Gastrocnemius medialis (tissue), 4 donors: ENCODE measurements at regions not wholly inside any gene's neighbourhood (a gene's known extent, or its start where the extent isn't known, plus 50 kb on each side); places are given as distances from the start of the nearest gene placed in this dataset.
"Not testable (repeated sequence)": the region's sequence is repeated elsewhere in the genome, so short reads cannot be mapped to it uniquely, and the experiment has no call there.

Source experiments
- ATAC-seq, 2 donors: fragments of 150-250 bp; one replicate each; pipeline ENCODE4 v1.9.1; 2016
- DNase-seq, 2 donors: peaks; one replicate each; pipeline ENCODE4 v3.0.0-alpha.2; 2019
- H3K27ac ChIP-seq, 4 donors: fragments of 200-600 bp; sonication (generic); 1 replicate in 1 of 4; 2 replicates in 3 of 4; pipeline ENCODE4 v1.5.1; 2016 to 2018; ENCODE audit warnings: mild to moderate bottlenecking in 2 of 4, moderate library complexity in 1 of 4
- H3K27me3 ChIP-seq, 3 donors: fragments of 200-600 bp; sonication (generic) in 2 of 3; 1 replicate in 1 of 3; 2 replicates in 2 of 3; pipeline versions ENCODE4 v1.5.1 to v1.6.0; 2016 to 2019; ENCODE audit warnings: mild to moderate bottlenecking in 1 of 3, moderate library complexity in 1 of 3
- H3K36me3 ChIP-seq, 2 donors: fragments of 200-600 bp; sonication (generic) in 1 of 2; one replicate each; pipeline ENCODE4 v1.5.1; 2017 to 2018
- H3K4me1 ChIP-seq, 2 donors: fragments of 200-600 bp; sonication (generic) in 1 of 2; one replicate each; pipeline ENCODE4 v1.5.1; 2016 to 2017; ENCODE audit warnings: mild to moderate bottlenecking in 2 of 2
- H3K4me3 ChIP-seq, 4 donors: fragments of 200-600 bp; sonication (generic) in 3 of 4; 1 replicate in 1 of 4; 2 replicates in 3 of 4; pipeline ENCODE4 v1.5.1; 2016 to 2019; ENCODE audit warnings: mild to moderate bottlenecking in 2 of 4
- H3K9me3 ChIP-seq, 3 donors: fragments of 200-600 bp; sonication (generic) in 2 of 3; 1 replicate in 1 of 3; 2 replicates in 2 of 3; pipeline ENCODE4 v1.5.1; 2016 to 2019
- POLR2A ChIP-seq, 2 donors: fragments of 450-650 bp; IDR thresholded peaks; one replicate each; pipeline ENCODE4 v1.6.1; 2017; ENCODE audit warnings: antibody characterized with exemption in 2 of 2, mild to moderate bottlenecking in 2 of 2, moderate library complexity in 2 of 2
- in situ Hi-C, 4 donors: fragments of 200-750 bp; cut with MboI; loops; one replicate each; pipeline versions ENCODE4 v1.15.0 to v1.8.0; 2017; ENCODE audit warnings: low sequenced_read_pairs in 4 of 4
- intact Hi-C: fragments of 100-400 bp; cut with DNase I; formaldehyde crosslinking; loops from one replicate; pipeline ENCODE4 v1.15.1; 2023; ENCODE audit warnings: low total_unique reads
- TF ChIP-seq, protein P1 (sequence below), 5 experiments: fragments of 450-650 bp in 3 of 5; fragments of 200-600 bp in 2 of 5; sonication (generic) in 2 of 5; IDR thresholded peaks in 4 of 5; conservative IDR thresholded peaks in 1 of 5; 1 replicate in 4 of 5; 2 replicates in 1 of 5; pipeline ENCODE4 v1.5.1; 2016 to 2019; ENCODE audit warnings: antibody characterized with exemption in 5 of 5, mild to moderate bottlenecking in 3 of 5, moderate library complexity in 3 of 5

DNA sequence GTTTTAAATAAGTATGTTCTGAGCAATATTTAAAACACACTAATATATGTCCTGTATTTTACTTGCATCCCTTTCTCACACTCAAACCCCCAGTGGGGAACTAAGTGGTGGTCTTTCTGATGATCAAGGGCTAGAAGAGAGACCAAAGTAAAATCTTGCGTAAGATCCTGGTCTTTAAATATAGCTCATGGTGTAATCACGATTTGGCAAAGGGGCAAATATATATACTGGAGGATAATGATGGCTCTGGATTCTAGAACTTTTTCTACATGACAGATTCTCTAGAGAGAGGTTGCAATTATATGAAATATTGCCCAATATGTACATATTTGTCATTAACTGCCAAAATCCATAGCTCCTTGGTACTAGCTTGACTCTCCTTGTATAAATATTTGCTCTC, 438.3 kb downstream of the NXPH1 start:
- H3K4me1 ChIP-seq, result no peaks in the 10 kb centered on the region
- H3K9me3 ChIP-seq, result no peaks in the 10 kb centered on the region
- no peaks in the 10 kb centered on the region for H3K27me3 ChIP-seq
- in situ Hi-C loops (no loop called here), intact Hi-C loops (no loop called here)
- TF ChIP-seq, protein P1, sequence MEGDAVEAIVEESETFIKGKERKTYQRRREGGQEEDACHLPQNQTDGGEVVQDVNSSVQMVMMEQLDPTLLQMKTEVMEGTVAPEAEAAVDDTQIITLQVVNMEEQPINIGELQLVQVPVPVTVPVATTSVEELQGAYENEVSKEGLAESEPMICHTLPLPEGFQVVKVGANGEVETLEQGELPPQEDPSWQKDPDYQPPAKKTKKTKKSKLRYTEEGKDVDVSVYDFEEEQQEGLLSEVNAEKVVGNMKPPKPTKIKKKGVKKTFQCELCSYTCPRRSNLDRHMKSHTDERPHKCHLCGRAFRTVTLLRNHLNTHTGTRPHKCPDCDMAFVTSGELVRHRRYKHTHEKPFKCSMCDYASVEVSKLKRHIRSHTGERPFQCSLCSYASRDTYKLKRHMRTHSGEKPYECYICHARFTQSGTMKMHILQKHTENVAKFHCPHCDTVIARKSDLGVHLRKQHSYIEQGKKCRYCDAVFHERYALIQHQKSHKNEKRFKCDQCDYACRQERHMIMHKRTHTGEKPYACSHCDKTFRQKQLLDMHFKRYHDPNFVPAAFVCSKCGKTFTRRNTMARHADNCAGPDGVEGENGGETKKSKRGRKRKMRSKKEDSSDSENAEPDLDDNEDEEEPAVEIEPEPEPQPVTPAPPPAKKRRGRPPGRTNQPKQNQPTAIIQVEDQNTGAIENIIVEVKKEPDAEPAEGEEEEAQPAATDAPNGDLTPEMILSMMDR (IDR thresholded peaks at IDR 0.05 in 4 of 5, conservative IDR thresholded peaks at IDR 0.05 in 1 of 5), result no peak
- TF ChIP-seq POLR2A (IDR thresholded peaks at IDR 0.05), result no peak
- no peak for DNase-seq
- no peak for ATAC-seq
- no peaks in the 10 kb centered on the region for H3K36me3 ChIP-seq
- H3K27ac ChIP-seq, result no peak overlapping the region
- no peak overlapping the region for H3K4me3 ChIP-seq

DNA sequence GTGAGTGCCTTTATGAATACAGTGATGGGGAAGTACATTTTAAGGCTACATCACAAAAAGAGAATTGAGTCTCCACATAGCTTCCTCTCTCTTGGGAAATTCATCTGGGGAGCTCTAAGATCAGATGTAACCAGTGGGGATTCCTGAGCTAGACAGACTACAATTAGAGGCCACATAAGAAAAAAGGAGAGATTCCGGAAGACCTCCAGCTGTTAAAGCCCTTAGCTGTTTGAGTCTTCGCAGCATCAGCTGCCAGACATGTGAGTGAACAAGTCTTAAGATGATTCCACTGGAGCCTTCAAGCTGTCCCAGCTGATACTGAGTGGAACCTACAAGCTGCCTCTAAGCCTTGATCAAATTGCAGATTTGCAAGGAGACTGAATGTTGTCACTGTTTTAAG, 448.5 kb downstream of the NXPH1 start:
- TF ChIP-seq POLR2A (IDR thresholded peaks at IDR 0.05), result no peak
- TF ChIP-seq, protein P1 (IDR thresholded peaks at IDR 0.05 in 4 of 5, conservative IDR thresholded peaks at IDR 0.05 in 1 of 5), result no peak
- no peak for DNase-seq
- intact Hi-C loops, result no loop called here
- in situ Hi-C loops, result no loop called here
- no peaks in the 10 kb centered on the region for H3K27me3 ChIP-seq
- H3K4me1 ChIP-seq, result no peaks in the 10 kb centered on the region
- H3K27ac ChIP-seq, result no peak overlapping the region
- H3K36me3 ChIP-seq, result no peaks in the 10 kb centered on the region
- H3K9me3 ChIP-seq, result no peaks in the 10 kb centered on the region
- no peak for ATAC-seq
- H3K4me3 ChIP-seq, result no peak overlapping the region

DNA sequence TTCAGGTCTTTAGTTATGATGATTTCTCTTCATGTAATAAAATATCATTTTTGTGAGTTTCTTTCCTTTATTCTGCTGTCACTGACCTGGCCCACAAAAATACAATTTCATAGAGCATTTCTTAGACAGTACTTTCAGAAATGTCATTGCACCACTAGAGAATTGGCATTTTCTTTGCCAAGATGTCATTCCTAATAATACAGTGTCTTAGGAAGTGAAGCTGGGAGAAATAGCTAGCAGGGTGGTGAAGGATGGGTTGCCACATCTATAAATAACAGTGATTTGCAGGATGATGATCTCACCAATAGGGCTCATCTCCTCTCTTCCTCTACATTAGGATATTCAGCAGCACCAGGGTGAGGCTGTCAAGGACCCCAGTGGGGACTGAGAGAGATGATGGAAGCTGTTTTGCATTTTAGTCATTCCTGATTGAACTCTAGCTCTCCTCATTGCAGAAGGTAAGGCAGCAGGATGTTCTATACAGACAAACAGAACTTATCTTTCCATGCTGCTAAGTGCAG, 452.1 kb downstream of the NXPH1 start:
- DNase-seq (no peak), ATAC-seq (no peak)
- TF ChIP-seq, protein P1 (IDR thresholded peaks at IDR 0.05 in 4 of 5, conservative IDR thresholded peaks at IDR 0.05 in 1 of 5), result no peak
- no peak for TF ChIP-seq POLR2A (IDR thresholded peaks at IDR 0.05)
- Histone ChIP-seq H3K27me3 (no peaks in the 10 kb centered on the region), H3K27ac (no peak overlapping the region), H3K4me3 (no peak overlapping the region), H3K4me1 (no peaks in the 10 kb centered on the region), H3K36me3 (no peaks in the 10 kb centered on the region), H3K9me3 (no peaks in the 10 kb centered on the region)
- in situ Hi-C loops, result no loop called here
- intact Hi-C loops, result no loop called here

DNA sequence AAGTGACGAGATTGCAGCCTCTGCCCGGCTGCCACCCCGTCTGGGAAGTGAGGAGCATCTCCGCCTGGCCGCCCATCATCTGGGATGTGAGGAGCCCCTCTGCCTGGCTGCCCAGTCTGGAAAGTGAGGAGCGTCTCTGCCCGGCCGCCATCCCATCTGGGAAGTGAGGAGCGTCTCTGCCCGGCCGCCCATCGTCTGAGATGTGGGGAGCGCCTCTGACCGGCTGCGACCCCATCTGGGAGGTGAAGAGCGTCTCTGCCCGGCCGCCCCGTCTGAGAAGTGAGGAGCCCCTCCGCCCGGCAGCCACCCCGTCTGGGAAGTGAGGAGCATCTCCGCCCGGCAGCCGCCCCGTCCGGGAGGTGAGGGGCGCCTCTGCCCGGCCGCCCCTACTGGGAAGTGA, 456.9 kb downstream of the NXPH1 start:
- DNase-seq, in situ Hi-C loops, intact Hi-C loops, H3K4me3 ChIP-seq, H3K36me3 ChIP-seq, H3K4me1 ChIP-seq, H3K9me3 ChIP-seq, H3K27ac ChIP-seq, ATAC-seq, H3K27me3 ChIP-seq: not testable (repeated sequence)

DNA sequence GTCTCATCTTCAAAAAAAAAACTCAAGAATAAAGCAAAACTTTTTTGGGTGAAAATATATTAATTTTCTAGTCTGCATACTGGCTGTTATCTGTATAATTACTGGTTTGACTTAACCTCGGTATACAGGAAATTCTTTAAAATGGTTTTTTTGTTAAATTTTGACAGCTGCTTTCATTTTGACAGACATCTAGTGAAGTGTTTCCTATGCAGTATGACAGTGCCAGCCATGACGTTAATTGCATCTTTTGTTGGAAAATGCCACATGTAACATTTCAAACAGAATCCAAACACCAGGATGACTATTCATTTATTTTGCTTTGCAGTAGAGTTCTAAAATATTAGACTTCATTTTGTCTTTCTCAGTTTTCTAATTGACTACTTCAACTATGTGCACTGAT, 460.4 kb downstream of the NXPH1 start:
- DNase-seq, result no peak
- no peak for ATAC-seq
- no peaks in the 10 kb centered on the region for H3K9me3 ChIP-seq
- intact Hi-C loops, result no loop called here
- H3K4me1 ChIP-seq, result no peaks in the 10 kb centered on the region
- H3K27me3 ChIP-seq, result no peaks in the 10 kb centered on the region
- no peak overlapping the region for H3K27ac ChIP-seq
- TF ChIP-seq, protein P1 (IDR thresholded peaks at IDR 0.05 in 4 of 5, conservative IDR thresholded peaks at IDR 0.05 in 1 of 5), result no peak
- no peak overlapping the region for H3K4me3 ChIP-seq
- in situ Hi-C loops, result no loop called here
- H3K36me3 ChIP-seq, result no peaks in the 10 kb centered on the region
